SJSA1 (cell line): ENCODE measurements at regions not wholly inside any gene's neighbourhood (a gene's known extent, or its start where the extent isn't known, plus 50 kb on each side); places are given as distances from the start of the nearest gene placed in this dataset.
"Not testable (repeated sequence)": the region's sequence is repeated elsewhere in the genome, so short reads cannot be mapped to it uniquely, and the experiment has no call there.

Experiments used
- DNase-seq, 2 experiments: peaks; one replicate each; pipeline ENCODE4 v3.0.0-alpha.2; 2015 to 2020; ENCODE audit warnings: low spot score in 2 of 2, low read depth in 1 of 2
- H3K27ac ChIP-seq: fragments of 250-450 bp; sonication (Bioruptor Pico); 2 replicates; pipeline ENCODE4 v1.5.1; 2020; ENCODE audit warnings: mild to moderate bottlenecking, moderate library complexity
- H3K27me3 ChIP-seq: fragments of 250-450 bp; sonication (Bioruptor Pico); replicated peaks from 2 replicates; pipeline ENCODE4 v1.5.1; 2020; ENCODE audit warnings: mild to moderate bottlenecking, moderate library complexity
- H3K36me3 ChIP-seq: fragments of 250-450 bp; sonication (Bioruptor Pico); 2 replicates; pipeline ENCODE4 v1.5.1; 2020; ENCODE audit warnings: mild to moderate bottlenecking
- H3K4me1 ChIP-seq: fragments of 250-450 bp; sonication (Bioruptor Pico); replicated peaks from 2 replicates; pipeline ENCODE4 v1.6.1; 2021; ENCODE audit warnings: mild to moderate bottlenecking
- H3K4me3 ChIP-seq: fragments of 250-450 bp; sonication (Bioruptor Pico); 2 replicates; pipeline ENCODE4 v1.5.1; 2020; ENCODE audit warnings: mild to moderate bottlenecking
- H3K9me3 ChIP-seq: fragments of 250-450 bp; sonication (Bioruptor Pico); replicated peaks from 2 replicates; pipeline ENCODE4 v1.5.1; 2020; ENCODE audit warnings: mild to moderate bottlenecking

GRCh38 chr1:120267894-120268551 lies 91.7 kb upstream of the SEC22B start:
- not testable (repeated sequence) for H3K27me3 ChIP-seq, H3K4me1 ChIP-seq, H3K36me3 ChIP-seq, H3K4me3 ChIP-seq, DNase-seq, H3K9me3 ChIP-seq, H3K27ac ChIP-seq

GRCh38 chr1:120264564-120264963 lies 88.2 kb upstream of the SEC22B start:
- DNase-seq, H3K4me1 ChIP-seq, H3K9me3 ChIP-seq, H3K4me3 ChIP-seq, H3K27ac ChIP-seq, H3K36me3 ChIP-seq, H3K27me3 ChIP-seq: not testable (repeated sequence)

GRCh38 chr1:120262791-120263751 lies 86.8 kb upstream of the SEC22B start:
- not testable (repeated sequence) for H3K4me1 ChIP-seq, H3K27ac ChIP-seq, DNase-seq, H3K36me3 ChIP-seq, H3K27me3 ChIP-seq, H3K9me3 ChIP-seq, H3K4me3 ChIP-seq

- not testable (repeated sequence) for H3K36me3 ChIP-seq, H3K27me3 ChIP-seq, H3K4me1 ChIP-seq, H3K4me3 ChIP-seq, H3K9me3 ChIP-seq, DNase-seq, H3K27ac ChIP-seq
Measured at GRCh38 chr1:120257778-120258105, 81.4 kb upstream of the SEC22B start.

- not testable (repeated sequence) for H3K4me3 ChIP-seq, DNase-seq, H3K27me3 ChIP-seq, H3K27ac ChIP-seq, H3K4me1 ChIP-seq, H3K9me3 ChIP-seq, H3K36me3 ChIP-seq
Measured at GRCh38 chr1:120257064-120257777, 80.9 kb upstream of the SEC22B start.

GRCh38 chr1:120250756-120251155 lies 74.4 kb upstream of the SEC22B start:
- not testable (repeated sequence) for H3K9me3 ChIP-seq, H3K27ac ChIP-seq, H3K4me1 ChIP-seq, H3K4me3 ChIP-seq, H3K36me3 ChIP-seq, H3K27me3 ChIP-seq, DNase-seq

- H3K27me3 ChIP-seq, H3K36me3 ChIP-seq, H3K4me3 ChIP-seq, H3K4me1 ChIP-seq, H3K27ac ChIP-seq, DNase-seq, H3K9me3 ChIP-seq: not testable (repeated sequence)
Measured at GRCh38 chr1:120248726-120249427, 72.6 kb upstream of the SEC22B start.

GRCh38 chr1:120248203-120248602 lies 71.9 kb upstream of the SEC22B start:
- not testable (repeated sequence) for H3K27ac ChIP-seq

GRCh38 chr1:120243867-120244266 lies 67.5 kb upstream of the SEC22B start:
- H3K9me3 ChIP-seq, H3K27ac ChIP-seq, H3K4me3 ChIP-seq, H3K27me3 ChIP-seq, DNase-seq, H3K36me3 ChIP-seq, H3K4me1 ChIP-seq: not testable (repeated sequence)

More at GRCh38 chr1:120248203-120248602, 71.9 kb upstream of the SEC22B start:
- not testable (repeated sequence) for H3K4me3 ChIP-seq, H3K9me3 ChIP-seq, H3K27me3 ChIP-seq, H3K4me1 ChIP-seq, H3K36me3 ChIP-seq, DNase-seq

- DNase-seq, H3K4me1 ChIP-seq, H3K9me3 ChIP-seq, H3K27me3 ChIP-seq, H3K27ac ChIP-seq, H3K36me3 ChIP-seq, H3K4me3 ChIP-seq: not testable (repeated sequence)
Measured at GRCh38 chr1:120242582-120242981, 66.3 kb upstream of the SEC22B start.

- not testable (repeated sequence) for H3K9me3 ChIP-seq, H3K36me3 ChIP-seq, H3K4me1 ChIP-seq, H3K27me3 ChIP-seq, H3K27ac ChIP-seq, DNase-seq, H3K4me3 ChIP-seq
Measured at GRCh38 chr1:120241868-120242267, 65.5 kb upstream of the SEC22B start.

GRCh38 chr1:120240181-120240580 lies 63.9 kb upstream of the SEC22B start:
- not testable (repeated sequence) for H3K9me3 ChIP-seq, H3K27me3 ChIP-seq, H3K4me1 ChIP-seq, H3K36me3 ChIP-seq, H3K27ac ChIP-seq, H3K4me3 ChIP-seq, DNase-seq

- not testable (repeated sequence) for H3K36me3 ChIP-seq, H3K9me3 ChIP-seq, H3K27me3 ChIP-seq, H3K4me1 ChIP-seq, H3K27ac ChIP-seq, DNase-seq, H3K4me3 ChIP-seq
Measured at GRCh38 chr1:120239351-120239750, 63.0 kb upstream of the SEC22B start.

- H3K4me1 ChIP-seq, DNase-seq, H3K27ac ChIP-seq, H3K36me3 ChIP-seq, H3K27me3 ChIP-seq, H3K9me3 ChIP-seq, H3K4me3 ChIP-seq: not testable (repeated sequence)
Measured at GRCh38 chr1:120238867-120239266, 62.5 kb upstream of the SEC22B start.
